ENCODE measurements at regions not wholly inside any gene's neighbourhood (a gene's known extent, or its start where the extent isn't known, plus 50 kb on each side); places are given as distances from the start of the nearest gene placed in this dataset.
"Not testable (repeated sequence)": the region's sequence is repeated elsewhere in the genome, so short reads cannot be mapped to it uniquely, and the experiment has no call there.

DNA sequence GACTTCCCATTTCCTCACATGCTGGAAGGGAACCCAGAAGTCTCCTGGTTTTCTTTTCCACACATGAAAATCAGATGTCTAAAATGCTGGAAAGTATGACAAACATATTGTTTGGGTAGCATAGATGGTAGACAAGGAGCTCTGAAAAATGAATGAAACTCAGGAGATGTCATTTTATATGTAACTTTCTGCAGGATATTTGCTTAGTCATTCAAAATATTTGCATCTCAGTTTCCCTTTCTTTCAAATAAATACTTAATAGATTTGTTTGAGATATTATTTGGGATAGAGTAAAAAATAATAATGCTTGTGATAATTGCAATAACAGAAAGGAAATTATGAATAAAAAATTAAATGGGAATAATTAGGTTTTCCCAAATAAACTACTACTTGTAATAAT is 298.9 kb upstream of the ADARB2 start:
- Histone ChIP-seq H3K27me3 (peaks cover 0 to 5% (median 0%) of the 10 kb centered on the region in 9 donors), H3K27ac (no peak overlapping the region), H3K4me3 (no peak overlapping the region), H3K9me3 (peaks cover 0 to 11% (median 0%) of the 10 kb centered on the region in 12 donors), H3K36me3 (no peaks in the 10 kb centered on the region), H3K4me1 (no peaks in the 10 kb centered on the region)
- DNase-seq: no peak
- TF ChIP-seq, protein P1, sequence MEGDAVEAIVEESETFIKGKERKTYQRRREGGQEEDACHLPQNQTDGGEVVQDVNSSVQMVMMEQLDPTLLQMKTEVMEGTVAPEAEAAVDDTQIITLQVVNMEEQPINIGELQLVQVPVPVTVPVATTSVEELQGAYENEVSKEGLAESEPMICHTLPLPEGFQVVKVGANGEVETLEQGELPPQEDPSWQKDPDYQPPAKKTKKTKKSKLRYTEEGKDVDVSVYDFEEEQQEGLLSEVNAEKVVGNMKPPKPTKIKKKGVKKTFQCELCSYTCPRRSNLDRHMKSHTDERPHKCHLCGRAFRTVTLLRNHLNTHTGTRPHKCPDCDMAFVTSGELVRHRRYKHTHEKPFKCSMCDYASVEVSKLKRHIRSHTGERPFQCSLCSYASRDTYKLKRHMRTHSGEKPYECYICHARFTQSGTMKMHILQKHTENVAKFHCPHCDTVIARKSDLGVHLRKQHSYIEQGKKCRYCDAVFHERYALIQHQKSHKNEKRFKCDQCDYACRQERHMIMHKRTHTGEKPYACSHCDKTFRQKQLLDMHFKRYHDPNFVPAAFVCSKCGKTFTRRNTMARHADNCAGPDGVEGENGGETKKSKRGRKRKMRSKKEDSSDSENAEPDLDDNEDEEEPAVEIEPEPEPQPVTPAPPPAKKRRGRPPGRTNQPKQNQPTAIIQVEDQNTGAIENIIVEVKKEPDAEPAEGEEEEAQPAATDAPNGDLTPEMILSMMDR (IDR thresholded peaks at IDR 0.05): no peak
- TF ChIP-seq POLR2A (IDR thresholded peaks at IDR 0.05): no peak
- intact Hi-C loops (cut with DNase I): no loop called here
- no peak for ATAC-seq

DNA sequence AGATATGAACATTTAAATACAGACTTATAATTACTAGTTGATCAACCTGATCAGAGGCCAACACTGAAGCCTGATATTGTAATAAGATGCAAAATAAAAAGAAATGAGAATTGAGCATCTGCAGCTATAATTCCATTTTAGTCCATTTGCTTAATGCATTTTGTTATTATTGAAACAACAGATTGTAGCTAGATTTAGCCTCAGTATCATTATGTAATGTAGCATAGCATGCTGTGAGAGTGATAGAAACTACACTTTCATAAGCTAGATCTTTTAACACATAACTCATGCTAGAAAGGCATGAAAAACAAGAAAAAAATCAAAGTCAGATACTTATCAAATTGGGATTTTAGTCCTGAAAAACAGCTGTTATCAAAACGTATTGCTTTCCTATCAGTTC is 292.7 kb upstream of the ADARB2 start:
- Histone ChIP-seq H3K4me1 (no peaks in the 10 kb centered on the region), H3K4me3 (no peak overlapping the region), H3K27me3 (no peaks in the 10 kb centered on the region), H3K9me3 (peaks cover 0 to 12% (median 0%) of the 10 kb centered on the region in 12 donors), H3K27ac (no peak overlapping the region), H3K36me3 (no peaks in the 10 kb centered on the region)
- 28 to 46% (median 38%) methylated on average over 1 of the region's 1 CpG for WGBS, 4 donors
- intact Hi-C loops (cut with DNase I): no loop called here
- ATAC-seq: no peak
- TF ChIP-seq, protein P1 (IDR thresholded peaks at IDR 0.05): no peak
- no peak for TF ChIP-seq POLR2A (IDR thresholded peaks at IDR 0.05)
- no peak for DNase-seq

DNA sequence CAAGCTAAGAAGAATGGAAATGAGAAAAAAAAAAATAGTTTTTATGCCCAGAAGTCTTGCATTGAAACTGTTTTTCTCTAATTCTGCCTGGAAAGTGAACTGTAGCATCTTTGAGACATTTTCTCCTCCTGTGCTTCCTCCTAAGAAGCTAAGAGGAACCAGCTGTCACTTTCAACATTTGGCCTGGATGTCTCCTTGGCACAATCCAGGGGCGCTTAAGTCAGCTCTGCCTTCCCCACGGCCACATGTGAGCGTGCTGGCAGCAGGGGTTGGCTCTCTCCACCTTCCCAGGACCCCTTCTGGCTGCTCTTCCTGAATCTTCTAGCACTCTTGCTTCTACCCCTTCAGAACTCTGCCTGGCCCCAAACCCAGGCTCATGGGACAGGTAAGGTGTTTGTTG is 289.6 kb upstream of the ADARB2 start:
- WGBS, 4 donors: 40 to 51% (median 47%) methylated on average over 3 of the region's 3 CpGs
- TF ChIP-seq POLR2A (IDR thresholded peaks at IDR 0.05): no peak
- TF ChIP-seq, protein P1 (IDR thresholded peaks at IDR 0.05): no peak
- Histone ChIP-seq H3K27ac (no peak overlapping the region), H3K36me3 (no peaks in the 10 kb centered on the region), H3K27me3 (no peaks in the 10 kb centered on the region), H3K4me3 (no peak overlapping the region), H3K4me1 (peaks cover 0 to 4% (median 0%) of the 10 kb centered on the region in 12 donors), H3K9me3 (peaks cover 0 to 6% (median 0%) of the 10 kb centered on the region in 12 donors)
- ATAC-seq (no peak), DNase-seq (no peak)
- intact Hi-C loops (cut with DNase I): no loop called here

DNA sequence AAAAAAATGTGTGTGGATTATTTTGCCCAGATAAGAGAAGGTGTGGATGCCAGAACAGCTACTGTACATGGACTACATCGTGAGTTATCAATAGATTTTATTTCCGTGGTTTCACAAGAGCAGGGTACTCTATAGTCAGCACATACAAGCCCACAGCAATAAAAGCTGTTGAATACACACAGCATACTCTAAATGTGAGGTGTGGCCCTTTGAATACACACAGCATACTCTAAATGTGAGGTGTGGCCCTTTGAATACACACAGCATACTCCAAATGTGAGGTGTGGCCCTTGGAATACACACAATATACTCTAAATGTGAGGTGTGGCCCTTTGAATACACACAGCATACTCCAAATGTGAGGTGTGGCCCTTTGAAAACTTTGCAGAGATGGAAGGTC is 287.4 kb upstream of the ADARB2 start:
- DNase-seq; H3K27ac ChIP-seq; H3K36me3 ChIP-seq; H3K27me3 ChIP-seq; H3K4me1 ChIP-seq; ATAC-seq; H3K4me3 ChIP-seq; intact Hi-C loops (cut with DNase I); H3K9me3 ChIP-seq: not testable (repeated sequence)
- 29 to 60% (median 46%) methylated on average over 2 of the region's 2 CpGs for WGBS, 4 donors

DNA sequence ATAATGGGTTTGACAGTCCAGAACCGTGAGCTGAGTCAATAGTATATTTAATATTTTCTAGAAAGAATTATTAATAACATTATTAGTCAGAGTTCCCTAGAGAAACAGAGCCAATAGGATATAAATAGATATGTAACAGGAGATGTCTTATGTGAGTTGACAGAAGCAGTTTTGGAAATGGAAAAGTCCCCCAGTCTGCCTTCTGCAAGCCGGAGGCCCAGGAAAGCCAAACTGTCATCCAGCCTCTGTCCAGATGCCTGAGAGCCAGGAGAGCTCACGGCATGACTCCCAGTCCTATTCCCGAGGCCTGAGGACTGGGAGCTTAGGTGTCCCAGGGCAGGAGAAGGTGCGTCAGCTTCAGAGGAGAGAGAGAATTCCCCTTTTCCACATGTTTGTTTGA is 286.4 kb upstream of the ADARB2 start:
- no peak overlapping the region for H3K27ac ChIP-seq
- no peaks in the 10 kb centered on the region for H3K27me3 ChIP-seq
- peaks cover 0 to 4% (median 0%) of the 10 kb centered on the region in 12 donors for H3K4me1 ChIP-seq
- TF ChIP-seq POLR2A (IDR thresholded peaks at IDR 0.05): no peak
- TF ChIP-seq, protein P1 (IDR thresholded peaks at IDR 0.05): no peak
- DNase-seq (no peak), ATAC-seq (peak in 3 of 4 donors; percentile 26 to 75 (median 55))
- no peak overlapping the region for H3K4me3 ChIP-seq
- intact Hi-C loops (cut with DNase I): no loop called here
- 49 to 71% (median 61%) methylated on average over 5 of the region's 5 CpGs for WGBS, 4 donors
- no peaks in the 10 kb centered on the region for H3K36me3 ChIP-seq
- H3K9me3 ChIP-seq: no peaks in the 10 kb centered on the region
